ENCODE measurements at regions not wholly inside any gene's neighbourhood (a gene's known extent, or its start where the extent isn't known, plus 50 kb on each side); places are given as distances from the start of the nearest gene placed in this dataset.
A peak's percentile ranks its signal among the peaks of the same experiment; 100 is the strongest.

- DNase-seq (ENCODE audit: low read depth) = no peak
- in situ Hi-C loops (cut with HindIII; ENCODE audit: low pct_unique_long_range_greater_than_20kb, low sequenced_read_pairs) = no loop called here
Measured at GRCh38 chr9:18365651-18366050, 108.3 kb upstream of the ADAMTSL1 start.

- in situ Hi-C loops (cut with HindIII; ENCODE audit: low pct_unique_long_range_greater_than_20kb, low sequenced_read_pairs) = no loop called here
- no peak for DNase-seq (ENCODE audit: low read depth)
Measured at GRCh38 chr9:18366184-18366583, 107.8 kb upstream of the ADAMTSL1 start.

- in situ Hi-C loops (cut with HindIII; ENCODE audit: low pct_unique_long_range_greater_than_20kb, low sequenced_read_pairs) = no loop called here
- DNase-seq (ENCODE audit: low read depth) = no peak
Measured at GRCh38 chr9:18368206-18368605, 105.7 kb upstream of the ADAMTSL1 start.

- in situ Hi-C loops (cut with HindIII; ENCODE audit: low pct_unique_long_range_greater_than_20kb, low sequenced_read_pairs) = no loop called here
- no peak for DNase-seq (ENCODE audit: low read depth)
Measured at GRCh38 chr9:18371141-18371540, 102.8 kb upstream of the ADAMTSL1 start.

GRCh38 chr9:18371621-18372020 is 102.3 kb upstream of the ADAMTSL1 start:
- in situ Hi-C loops (cut with HindIII; ENCODE audit: low pct_unique_long_range_greater_than_20kb, low sequenced_read_pairs) = no loop called here

GRCh38 chr9:18379073-18379811 is 94.7 kb upstream of the ADAMTSL1 start:
- peak; percentile 50 for DNase-seq (ENCODE audit: low read depth)
- in situ Hi-C loops (cut with HindIII; ENCODE audit: low pct_unique_long_range_greater_than_20kb, low sequenced_read_pairs) = no loop called here

More at GRCh38 chr9:18371621-18372020, 102.3 kb upstream of the ADAMTSL1 start:
- no peak for DNase-seq (ENCODE audit: low read depth)

GRCh38 chr9:18382243-18382642 is 91.7 kb upstream of the ADAMTSL1 start:
- in situ Hi-C loops (cut with HindIII; ENCODE audit: low pct_unique_long_range_greater_than_20kb, low sequenced_read_pairs) = no loop called here

GRCh38 chr9:18384066-18384465 is 89.9 kb upstream of the ADAMTSL1 start:
- no peak for DNase-seq (ENCODE audit: low read depth)
- in situ Hi-C loops (cut with HindIII; ENCODE audit: low pct_unique_long_range_greater_than_20kb, low sequenced_read_pairs) = no loop called here

More at GRCh38 chr9:18382243-18382642, 91.7 kb upstream of the ADAMTSL1 start:
- no peak for DNase-seq (ENCODE audit: low read depth)

- DNase-seq (ENCODE audit: low read depth) = no peak
- in situ Hi-C loops (cut with HindIII; ENCODE audit: low pct_unique_long_range_greater_than_20kb, low sequenced_read_pairs) = no loop called here
Measured at GRCh38 chr9:18385696-18386490, 88.1 kb upstream of the ADAMTSL1 start.

- DNase-seq (ENCODE audit: low read depth) = no peak
- in situ Hi-C loops (cut with HindIII; ENCODE audit: low pct_unique_long_range_greater_than_20kb, low sequenced_read_pairs) = no loop called here
Measured at GRCh38 chr9:18390393-18390792, 83.6 kb upstream of the ADAMTSL1 start.

- DNase-seq (ENCODE audit: low read depth) = peak; percentile 94
- in situ Hi-C loops (cut with HindIII; ENCODE audit: low pct_unique_long_range_greater_than_20kb, low sequenced_read_pairs) = no loop called here
Measured at GRCh38 chr9:18393340-18394130, 80.4 kb upstream of the ADAMTSL1 start.

GRCh38 chr9:18394847-18395351 is 79.1 kb upstream of the ADAMTSL1 start:
- in situ Hi-C loops (cut with HindIII; ENCODE audit: low pct_unique_long_range_greater_than_20kb, low sequenced_read_pairs) = no loop called here
- DNase-seq (ENCODE audit: low read depth) = no peak

GRCh38 chr9:18396102-18396728 is 77.7 kb upstream of the ADAMTSL1 start:
- DNase-seq (ENCODE audit: low read depth) = no peak
- in situ Hi-C loops (cut with HindIII; ENCODE audit: low pct_unique_long_range_greater_than_20kb, low sequenced_read_pairs) = no loop called here

- in situ Hi-C loops (cut with HindIII; ENCODE audit: low pct_unique_long_range_greater_than_20kb, low sequenced_read_pairs) = no loop called here
- no peak for DNase-seq (ENCODE audit: low read depth)
Measured at GRCh38 chr9:18397076-18397475, 76.9 kb upstream of the ADAMTSL1 start.

- in situ Hi-C loops (cut with HindIII; ENCODE audit: low pct_unique_long_range_greater_than_20kb, low sequenced_read_pairs) = no loop called here
- no peak for DNase-seq (ENCODE audit: low read depth)
Measured at GRCh38 chr9:18398038-18398437, 75.9 kb upstream of the ADAMTSL1 start.

- in situ Hi-C loops (cut with HindIII; ENCODE audit: low pct_unique_long_range_greater_than_20kb, low sequenced_read_pairs) = no loop called here
- DNase-seq (ENCODE audit: low read depth) = no peak
Measured at GRCh38 chr9:18404434-18405029, 69.4 kb upstream of the ADAMTSL1 start.

- no peak for DNase-seq (ENCODE audit: low read depth)
- in situ Hi-C loops (cut with HindIII; ENCODE audit: low pct_unique_long_range_greater_than_20kb, low sequenced_read_pairs) = no loop called here
Measured at GRCh38 chr9:18405240-18405639, 68.7 kb upstream of the ADAMTSL1 start.

- DNase-seq (ENCODE audit: low read depth) = no peak
- in situ Hi-C loops (cut with HindIII; ENCODE audit: low pct_unique_long_range_greater_than_20kb, low sequenced_read_pairs) = no loop called here
Measured at GRCh38 chr9:18410983-18411382, 63.0 kb upstream of the ADAMTSL1 start.
